ENCODE measurements at regions not wholly inside any gene's neighbourhood (a gene's known extent, or its start where the extent isn't known, plus 50 kb on each side); places are given as distances from the start of the nearest gene placed in this dataset.
"Not testable (repeated sequence)": the region's sequence is repeated elsewhere in the genome, so short reads cannot be mapped to it uniquely, and the experiment has no call there.

DNA sequence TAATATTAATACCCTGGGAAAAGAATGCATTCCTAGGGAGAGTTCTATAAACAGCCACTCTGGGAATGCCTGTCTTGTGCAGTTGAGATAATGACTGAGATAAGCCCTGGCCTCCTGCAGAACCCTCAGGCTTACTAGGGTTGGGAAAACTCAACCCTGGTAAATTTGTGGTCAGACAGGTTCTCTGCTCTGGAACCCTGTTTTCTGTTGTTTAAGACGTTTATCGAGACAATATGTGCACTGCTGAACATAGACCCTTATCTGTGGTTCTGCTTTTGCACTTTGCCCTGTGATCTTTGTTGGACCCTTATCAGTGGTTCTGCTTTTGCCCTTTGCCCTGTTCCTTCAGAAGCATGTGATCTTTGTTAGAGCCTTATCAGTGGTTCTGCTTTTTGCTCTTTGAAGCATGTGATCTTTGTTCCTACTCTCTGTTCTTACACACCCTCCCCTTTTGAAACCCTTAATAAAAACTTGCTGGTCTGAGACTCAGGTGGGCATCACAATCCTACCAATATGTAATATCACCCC is 2754.0 kb downstream of the PCDH9 start:
- DNase-seq = not testable (repeated sequence)

DNA sequence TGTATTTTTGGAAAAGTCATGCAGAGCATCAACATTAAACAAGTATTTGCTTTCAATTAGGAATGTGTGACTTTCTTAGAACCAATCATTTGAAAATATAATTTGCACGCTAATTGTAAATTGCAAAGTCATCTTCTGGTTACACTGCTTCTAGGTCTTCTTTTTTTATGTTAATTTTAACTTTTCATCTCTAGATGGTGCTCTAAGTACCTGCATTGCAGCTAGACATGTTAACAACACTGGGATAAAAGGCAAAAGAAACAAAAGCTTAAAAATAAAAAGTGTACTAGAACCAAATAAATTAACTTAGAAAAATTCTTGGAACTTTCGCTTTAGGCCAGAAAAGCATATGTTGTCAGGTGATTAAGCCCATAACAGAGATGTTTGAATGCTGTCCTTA is 2758.2 kb downstream of the PCDH9 start:
- no peak for DNase-seq

DNA sequence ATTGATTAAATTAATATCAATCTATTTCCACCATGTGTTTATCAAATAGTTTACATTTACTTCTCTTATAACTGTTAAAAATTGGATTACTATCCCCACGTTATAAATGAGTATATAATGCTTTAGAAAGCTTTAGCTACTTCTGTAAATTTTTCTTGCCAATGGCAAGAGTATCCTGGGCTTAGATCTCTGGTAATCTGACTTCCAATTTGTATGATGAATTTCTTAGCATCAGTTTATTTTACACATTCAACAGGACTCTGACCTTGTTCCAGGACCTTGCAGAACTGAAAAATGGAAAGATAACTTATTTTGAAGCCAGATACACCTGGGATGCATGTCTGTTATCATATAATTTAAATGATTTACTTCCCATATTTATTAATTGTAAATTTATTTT is 2759.4 kb downstream of the PCDH9 start:
- DNase-seq = no peak

DNA sequence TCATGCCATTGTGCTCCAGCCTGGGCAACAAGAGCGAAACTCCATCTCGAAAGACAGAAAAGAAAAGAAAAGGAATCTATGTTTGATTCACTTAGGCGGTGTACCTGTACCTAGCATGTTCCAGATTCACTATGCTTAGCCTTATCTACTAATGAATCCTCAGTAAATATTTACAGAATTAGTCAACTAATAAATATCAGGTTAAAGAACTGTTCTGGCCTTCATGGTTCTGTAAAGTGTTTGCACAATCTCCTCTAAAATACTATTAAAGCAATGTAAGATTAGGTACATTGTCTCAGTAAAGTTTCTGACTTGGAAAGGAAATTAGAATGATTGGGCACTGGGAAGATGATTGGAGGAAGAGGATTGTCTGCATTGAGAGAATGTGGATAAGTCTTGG is 2770.4 kb downstream of the PCDH9 start:
- no peak for DNase-seq

DNA sequence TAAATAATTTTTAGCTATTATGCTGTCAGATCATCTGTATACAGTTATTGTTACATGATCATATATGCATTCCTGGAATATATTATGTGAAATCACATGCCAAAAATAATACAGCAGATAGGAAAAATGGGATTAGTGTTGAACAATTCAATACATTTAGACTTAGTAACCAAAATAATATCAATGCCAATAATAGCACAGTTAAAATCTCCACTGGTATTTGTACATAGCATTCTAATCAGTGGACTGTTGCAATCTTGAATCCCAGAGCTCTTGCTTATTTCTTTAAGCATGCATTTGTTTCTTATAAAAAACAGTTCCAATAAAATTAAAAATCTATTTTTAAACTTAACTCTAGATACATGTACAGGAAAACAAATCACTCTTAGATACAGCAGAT is 2772.2 kb downstream of the PCDH9 start:
- no peak for DNase-seq

DNA sequence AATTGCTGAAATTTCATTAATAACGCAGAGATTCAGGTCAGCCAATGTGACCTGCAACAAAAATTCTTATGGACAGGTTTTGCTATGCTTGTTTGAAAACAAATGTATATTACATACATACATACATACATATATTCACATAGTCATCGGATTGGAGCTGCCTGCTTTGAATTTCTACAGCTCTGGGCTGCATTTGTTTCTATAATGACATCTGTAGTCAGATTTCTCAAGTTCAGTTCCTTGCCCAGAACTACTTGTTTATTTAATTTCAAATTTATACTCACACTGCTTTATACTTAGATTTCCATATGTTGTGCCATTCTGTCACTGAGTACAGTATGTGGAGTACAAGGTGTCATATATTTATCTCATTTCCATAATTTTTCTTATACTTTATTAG is 2775.0 kb downstream of the PCDH9 start:
- DNase-seq = no peak

DNA sequence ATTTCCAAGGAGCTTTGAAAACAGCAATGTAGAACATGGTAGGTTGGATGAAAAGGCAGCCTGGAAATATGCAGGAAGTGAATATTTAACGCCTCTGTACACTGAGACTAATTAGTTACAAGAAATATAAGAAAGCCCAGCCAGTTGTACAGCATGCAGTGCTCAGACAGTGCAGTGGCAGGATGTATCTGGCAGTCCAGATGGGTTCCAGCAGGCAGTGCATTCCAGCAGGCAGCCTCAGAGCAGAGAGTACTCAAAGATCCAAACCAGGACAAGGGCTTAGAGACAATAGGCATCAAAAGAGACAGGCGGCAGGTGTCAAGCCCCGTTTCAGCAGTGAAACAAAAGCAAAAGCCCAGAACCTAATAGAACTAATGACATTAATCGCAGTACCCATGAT is 2776.3 kb downstream of the PCDH9 start:
- no peak for DNase-seq

DNA sequence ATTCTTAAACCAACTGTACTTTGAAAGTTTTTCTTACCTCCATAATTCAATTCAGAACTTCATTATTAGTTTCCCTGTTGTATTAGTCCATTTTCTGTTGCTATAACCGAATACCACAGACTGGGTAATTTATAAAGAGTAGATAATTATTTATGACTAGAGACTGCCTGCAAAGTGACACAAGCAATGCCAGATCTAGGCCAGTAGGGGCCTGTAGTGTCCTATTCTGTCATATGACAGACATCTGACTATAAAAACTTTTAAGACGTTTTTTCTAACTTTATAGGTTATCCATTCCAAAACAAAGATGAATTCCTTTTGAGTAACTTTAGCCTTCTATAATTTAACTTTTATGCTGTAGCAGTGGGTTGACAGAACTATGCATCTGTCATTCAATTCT is 2783.8 kb downstream of the PCDH9 start:
- DNase-seq = no peak

DNA sequence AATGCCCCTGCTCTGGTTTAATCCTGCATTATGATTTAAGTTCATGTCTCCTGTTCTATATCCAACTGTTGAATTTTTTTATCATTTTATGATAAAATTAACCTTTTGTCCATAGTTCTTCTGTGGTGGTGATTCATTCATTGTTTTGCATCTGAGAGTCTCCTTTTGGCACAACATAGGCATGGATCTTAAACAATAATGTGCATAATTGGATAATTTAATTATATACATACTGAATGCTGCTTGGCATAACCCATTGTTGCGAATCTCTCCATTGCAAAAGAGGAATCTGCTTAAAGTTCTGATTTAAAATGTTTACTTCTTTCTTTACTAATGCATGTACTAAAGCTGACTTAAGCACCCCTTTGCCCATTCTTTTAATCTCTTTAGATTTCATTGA is 2788.4 kb downstream of the PCDH9 start:
- DNase-seq = no peak

DNA sequence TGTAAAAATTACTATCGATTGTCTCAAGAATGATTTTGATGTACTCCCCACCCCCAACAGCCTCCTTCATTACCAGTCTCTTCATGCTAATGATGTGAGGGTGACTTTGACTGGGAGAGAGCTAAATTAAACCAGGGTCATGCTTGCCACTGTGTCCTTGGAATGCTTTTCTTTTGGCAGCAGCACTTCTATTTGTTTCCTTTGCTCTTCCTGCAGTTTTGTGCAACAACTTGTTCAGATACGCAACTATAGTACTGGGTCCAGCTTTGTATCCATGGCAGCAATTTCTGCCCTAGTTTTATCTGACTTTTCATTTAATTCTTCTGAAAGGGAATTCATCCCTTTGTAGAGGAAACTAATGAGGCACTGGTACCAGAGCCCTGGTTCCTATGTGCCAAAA is 2792.1 kb downstream of the PCDH9 start:
- no peak for DNase-seq

DNA sequence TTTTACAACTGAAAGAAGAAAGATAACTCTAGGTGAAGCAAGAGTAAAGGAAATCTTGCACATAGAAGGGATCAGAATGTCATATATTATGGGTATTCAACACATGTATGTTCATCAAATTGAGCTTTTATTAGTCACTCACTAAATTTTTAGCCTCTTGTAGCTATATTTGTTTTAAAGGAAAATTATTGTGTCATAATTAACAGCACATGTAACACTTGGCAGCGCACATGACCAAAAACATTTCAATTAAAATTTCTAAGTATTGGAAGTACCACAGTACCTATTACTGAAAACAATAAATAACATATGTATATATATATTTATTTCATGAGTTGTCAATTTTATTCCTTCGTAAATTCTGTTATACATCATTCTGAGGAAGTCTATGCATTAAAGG is 2800.4 kb downstream of the PCDH9 start:
- DNase-seq = no peak

DNA sequence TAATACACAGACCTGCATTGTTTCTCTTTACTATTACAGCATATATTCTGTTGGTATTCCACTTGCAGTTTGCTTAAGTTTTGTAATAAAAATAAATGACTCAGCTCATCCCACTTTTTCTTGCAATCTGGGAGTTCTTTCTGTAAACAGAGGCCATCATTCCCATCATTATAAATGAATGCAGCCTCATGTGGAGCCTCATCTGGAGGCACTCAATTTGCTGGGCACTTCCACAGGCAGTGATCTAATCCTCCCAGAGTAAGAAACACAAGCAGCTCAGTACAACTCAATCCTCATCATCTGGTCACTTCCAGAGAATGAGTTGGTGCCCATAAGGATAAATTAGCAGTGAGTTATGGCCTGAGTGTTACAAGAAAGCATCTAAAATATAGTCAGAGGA is 2801.9 kb downstream of the PCDH9 start:
- no peak for DNase-seq

DNA sequence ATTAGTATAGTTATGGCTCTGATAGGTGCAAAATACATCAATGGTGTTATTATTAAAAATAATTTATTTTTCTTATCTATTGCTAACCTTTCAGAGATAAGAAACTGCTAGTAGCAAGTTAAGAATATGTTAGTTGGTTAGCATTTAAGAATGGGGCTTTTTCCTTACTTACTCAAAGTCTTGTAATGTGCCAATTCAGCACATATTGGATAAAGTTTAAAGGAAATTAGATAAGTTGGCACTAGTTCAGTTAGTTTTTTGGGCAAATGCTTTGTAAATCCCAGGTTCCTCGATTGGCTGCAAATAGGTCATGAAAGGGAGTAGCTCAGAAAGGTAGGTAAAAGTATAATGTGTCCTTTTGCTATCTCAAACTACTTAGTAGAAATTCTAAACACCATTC is 2806.7 kb downstream of the PCDH9 start:
- no peak for DNase-seq

DNA sequence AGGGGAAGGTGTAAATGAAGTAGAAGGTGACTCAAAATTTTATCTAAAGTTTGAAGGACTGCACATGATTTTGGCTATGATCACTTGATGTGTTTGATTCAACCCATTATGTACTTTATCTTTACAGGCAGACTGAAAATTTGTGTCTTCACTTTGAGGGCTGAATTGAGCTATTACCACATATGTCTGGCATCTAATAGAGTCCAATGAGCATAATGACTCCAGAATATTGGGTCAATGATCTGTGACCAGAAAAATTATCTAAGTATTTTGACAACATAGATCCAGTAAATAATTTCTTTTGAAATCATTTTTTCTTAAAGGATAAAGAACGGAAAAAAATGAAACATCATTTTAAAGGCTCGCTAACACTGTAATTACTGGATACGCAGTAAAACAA is 2810.0 kb downstream of the PCDH9 start:
- no peak for DNase-seq

DNA sequence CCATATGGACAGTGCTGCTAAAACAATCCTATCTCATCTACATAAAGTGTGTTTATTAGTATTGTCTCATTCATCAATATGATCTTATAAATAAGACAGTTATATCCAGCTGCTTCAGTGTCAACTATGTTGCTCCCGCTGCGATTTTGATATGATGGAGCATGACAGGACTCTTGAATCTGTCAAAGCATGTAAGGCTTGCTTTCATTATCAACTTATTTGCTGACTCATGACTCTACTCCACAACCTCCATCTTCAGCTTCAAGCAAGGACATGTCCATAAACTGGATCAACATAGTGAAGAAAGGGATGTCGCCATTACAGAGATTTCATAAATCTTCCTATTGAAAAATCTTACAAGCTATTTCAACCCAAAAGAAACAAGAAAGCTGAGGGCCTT is 2812.6 kb downstream of the PCDH9 start:
- DNase-seq = no peak

DNA sequence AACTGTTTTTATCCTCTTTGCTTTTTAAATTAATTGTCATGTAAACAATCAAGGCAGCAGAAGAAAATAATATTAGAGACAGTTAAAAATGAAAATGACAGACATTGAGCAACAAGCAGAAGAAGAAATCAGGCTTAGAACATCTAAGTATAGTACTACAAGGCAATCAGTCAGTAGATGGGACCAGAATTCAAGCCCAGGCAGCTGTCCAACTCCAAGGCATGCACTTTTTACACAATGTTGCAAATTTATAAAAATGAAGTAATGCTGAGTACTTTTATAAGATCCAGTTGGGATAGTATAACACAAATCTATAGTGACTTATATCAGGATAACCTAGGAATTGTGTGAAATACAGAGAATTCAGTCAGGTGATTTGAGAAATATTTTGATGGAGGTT is 2815.8 kb downstream of the PCDH9 start:
- no peak for DNase-seq

DNA sequence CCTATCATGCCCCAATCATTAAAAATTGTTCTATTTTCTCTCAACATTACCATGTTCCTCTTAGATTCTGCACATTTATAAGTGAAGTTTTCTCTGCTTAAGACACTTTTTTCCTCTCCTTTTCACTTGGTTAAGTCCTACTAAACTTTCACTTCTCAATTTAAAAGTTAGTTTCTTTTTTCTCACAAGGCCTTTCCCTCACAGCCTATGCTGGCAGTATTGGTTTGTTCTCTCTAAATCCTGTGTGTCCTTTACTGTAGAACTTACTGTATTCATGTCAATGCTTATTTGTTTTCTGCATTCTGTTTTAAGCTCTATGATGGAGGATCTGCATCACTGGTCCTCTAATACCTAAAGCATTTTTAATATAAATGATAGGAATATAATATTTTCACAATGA is 2816.6 kb downstream of the PCDH9 start:
- no peak for DNase-seq

DNA sequence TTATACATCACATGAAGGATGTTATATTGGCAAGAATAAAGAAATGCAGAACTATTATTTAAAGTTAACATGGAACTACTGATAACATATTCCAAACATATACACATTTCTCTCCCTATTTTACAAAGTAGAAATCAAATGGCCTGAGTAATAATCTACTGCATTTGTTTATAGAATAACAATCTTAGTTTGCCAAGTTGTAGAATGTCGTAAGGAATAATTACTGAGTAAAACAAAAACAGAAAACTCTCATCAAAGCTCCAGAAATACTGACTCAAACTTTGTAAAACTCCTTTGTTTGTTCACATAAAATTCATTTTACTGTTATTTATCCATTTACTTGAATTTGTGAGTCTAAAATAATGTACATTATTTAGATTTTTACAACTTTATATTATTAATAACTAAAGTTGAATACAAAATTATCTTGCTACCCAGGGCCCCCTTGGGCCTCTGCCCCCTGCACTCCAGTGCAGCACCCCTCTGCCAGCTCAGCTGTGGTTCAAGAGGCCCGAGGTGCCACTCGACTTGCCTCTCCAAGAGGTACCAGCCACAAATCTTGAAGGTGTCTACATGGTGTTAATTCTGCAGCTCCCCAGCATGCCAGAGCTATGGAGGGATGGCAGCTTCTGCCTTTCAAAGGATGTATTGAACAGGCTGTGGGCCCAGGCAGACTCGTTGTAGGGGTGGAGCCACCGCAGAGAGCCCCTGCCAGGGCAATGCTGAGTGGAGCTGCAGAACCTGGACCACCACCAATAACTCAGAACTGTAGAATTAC is 2819.7 kb downstream of the PCDH9 start:
- DNase-seq = no peak

DNA sequence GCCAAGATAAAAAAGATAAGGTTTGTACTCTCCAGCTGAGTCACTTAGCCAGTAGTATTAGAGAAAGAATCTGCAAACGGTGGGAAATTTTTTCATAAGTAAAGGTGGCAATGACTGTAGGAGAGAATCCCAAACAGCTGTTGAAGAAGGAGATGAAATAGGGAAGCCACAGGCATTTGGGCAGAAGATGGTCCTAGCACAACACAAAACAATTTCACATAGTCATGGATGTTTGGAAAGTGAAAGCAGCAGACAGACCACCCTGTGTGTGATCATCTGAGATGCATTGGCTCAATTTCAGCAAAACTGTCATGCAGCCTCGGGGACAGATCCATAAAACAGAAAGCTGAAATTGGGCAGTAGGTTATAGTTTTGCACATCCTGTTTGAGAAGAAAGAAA is 2832.4 kb downstream of the PCDH9 start:
- DNase-seq = no peak

DNA sequence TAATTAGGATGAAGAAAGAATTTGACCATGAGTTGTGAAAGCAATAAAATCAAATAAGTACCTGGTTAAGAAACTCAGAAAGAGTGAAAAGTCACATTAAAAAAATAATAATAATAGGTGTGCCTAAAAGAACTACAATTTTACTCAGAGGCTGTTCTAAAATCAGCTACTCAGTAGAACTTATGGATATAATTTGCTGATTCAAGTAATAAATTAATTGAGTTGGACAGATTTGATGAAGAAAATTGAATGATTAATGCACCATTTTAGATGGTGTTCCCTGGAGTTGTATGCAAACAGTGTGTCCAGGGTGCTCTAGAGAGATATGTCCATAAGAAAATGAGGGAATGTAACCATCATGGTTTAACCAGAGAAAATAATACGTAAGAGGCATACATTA is 2852.5 kb downstream of the PCDH9 start:
- DNase-seq = no peak

DNA sequence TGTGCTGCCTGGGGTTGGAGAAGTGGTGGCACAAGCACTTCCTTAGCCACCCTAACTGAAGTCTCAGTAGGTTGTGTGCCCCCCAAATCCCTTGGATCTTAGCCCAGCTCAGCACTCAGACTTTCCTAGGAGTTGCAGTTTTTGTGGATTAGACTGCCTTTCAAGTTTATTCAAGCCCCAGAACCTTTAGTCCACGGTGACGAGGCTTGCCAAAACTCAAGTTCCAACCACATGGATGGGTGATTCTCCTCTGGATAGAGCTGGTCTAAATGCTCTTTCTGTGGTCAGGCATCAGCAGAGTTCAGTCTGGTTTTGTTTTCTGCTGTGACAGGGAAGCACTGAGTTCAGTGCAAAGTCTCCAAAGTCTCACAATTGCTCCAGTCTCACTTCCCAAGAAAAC is 2858.7 kb downstream of the PCDH9 start:
- DNase-seq = no peak

DNA sequence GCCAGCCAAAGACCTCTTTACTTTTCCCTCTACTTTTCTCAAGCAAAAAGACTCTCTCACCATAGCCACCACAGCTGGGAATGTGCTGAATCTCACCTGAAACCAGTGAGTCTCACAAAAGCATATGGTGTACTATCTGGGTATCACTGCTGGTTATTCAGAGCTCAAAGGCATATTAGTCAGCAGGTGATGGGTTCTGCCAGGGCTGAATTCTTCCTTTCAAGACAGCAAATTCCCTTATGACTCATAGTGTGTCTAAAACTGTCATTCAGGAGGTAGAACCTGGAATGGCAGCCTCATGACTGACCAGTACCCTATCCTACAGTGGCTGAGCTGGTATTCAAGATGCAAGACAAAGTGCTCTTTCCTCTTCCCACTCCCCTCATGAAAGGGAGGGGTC is 2859.1 kb downstream of the PCDH9 start:
- DNase-seq = no peak

DNA sequence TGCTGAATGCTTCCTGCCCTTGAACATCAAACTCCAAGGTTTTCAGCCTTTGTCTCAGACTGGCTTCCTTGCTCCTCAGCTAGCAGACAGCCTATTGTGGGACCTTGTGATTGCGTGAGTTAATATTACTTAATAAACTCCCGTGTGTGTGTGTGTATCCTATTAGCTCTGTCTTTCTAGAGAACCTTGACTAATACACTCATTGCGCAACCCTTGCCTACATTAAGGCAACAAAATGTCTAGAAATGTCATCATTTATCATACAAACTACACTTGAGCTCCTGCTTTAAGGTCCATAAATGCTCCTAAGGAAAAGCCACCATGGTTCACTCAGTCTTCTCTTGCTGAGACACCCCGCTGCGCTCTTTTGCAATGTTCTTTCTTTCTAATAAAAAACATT is 2861.0 kb downstream of the PCDH9 start:
- DNase-seq = no peak

DNA sequence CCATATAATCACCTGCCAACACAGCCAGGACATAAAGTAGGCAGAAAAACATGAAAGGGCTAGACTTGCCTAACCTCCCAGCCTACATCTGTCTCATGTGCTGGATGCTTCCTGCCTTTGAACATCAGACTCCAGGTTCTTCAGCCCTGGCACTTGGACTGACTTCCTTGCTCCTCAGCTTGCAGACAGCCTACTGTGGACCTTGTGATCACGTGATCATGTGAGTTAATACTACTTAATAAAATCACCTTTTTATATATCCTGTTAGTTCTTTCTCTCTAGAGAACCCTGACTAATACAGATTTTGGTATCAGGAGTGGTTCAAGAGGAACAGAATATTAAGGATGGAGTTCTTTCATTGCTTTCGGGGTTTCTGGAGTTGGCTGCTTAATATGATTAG is 2867.6 kb downstream of the PCDH9 start:
- DNase-seq = no peak

DNA sequence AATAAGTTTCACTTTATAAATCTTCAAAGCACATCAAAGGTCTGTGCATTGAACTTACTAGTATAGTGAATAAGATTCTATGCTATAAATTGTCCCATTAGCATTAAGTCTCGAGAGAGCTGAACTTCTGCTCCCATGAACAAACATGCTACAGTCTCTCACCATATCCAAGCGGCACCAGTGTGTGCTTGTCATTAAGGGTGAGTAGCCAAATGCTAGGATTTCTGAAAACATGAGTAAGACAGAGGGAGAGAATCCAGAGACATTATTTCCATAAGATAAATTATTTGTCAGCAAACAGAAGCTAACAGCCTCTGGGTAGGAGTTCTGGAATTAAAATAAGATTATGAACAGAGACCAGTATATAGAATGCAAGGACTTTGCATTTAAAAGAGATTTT is 2882.5 kb downstream of the PCDH9 start:
- DNase-seq = no peak

Data from NCI-H2107 (cell line).